Lung (tissue), 11 donors: ENCODE measurements at regions not wholly inside any gene's neighbourhood (a gene's known extent, or its start where the extent isn't known, plus 50 kb on each side); places are given as distances from the start of the nearest gene placed in this dataset.
"Not testable (repeated sequence)": the region's sequence is repeated elsewhere in the genome, so short reads cannot be mapped to it uniquely, and the experiment has no call there.

Experiments used
- ATAC-seq: fragments of 200-7000 bp; cut with Tn5 transposase; one replicate; pipeline ENCODE4 v1.9.1; 2020; ENCODE audit warnings: moderate number of reproducible peaks; ENCODE audit not compliant: insufficient read depth, low FRiP score
- DNase-seq, 3 donors: peaks; one replicate each; pipeline ENCODE4 v3.0.0-alpha.2; 2013 to 2017
- H3K27ac ChIP-seq, 2 donors: one replicate each; pipeline ENCODE4 v1.5.1; 2013; ENCODE audit warnings: mild to moderate bottlenecking in 2 of 2, moderate library complexity in 2 of 2, control low read depth in 1 of 2, inconsistent platforms in 1 of 2, low read depth in 1 of 2, low read length in 1 of 2
- H3K27me3 ChIP-seq, 3 donors: one replicate each; pipeline ENCODE4 v1.5.1; 2013; ENCODE audit warnings: low read length in 2 of 3; ENCODE audit not compliant: control insufficient read depth in 3 of 3, insufficient read depth in 3 of 3
- H3K36me3 ChIP-seq, 4 donors: one replicate each; pipeline ENCODE4 v1.5.1; 2013; ENCODE audit warnings: low read length in 4 of 4, mild to moderate bottlenecking in 1 of 4, moderate library complexity in 1 of 4; ENCODE audit not compliant: control insufficient read depth in 4 of 4, insufficient read depth in 4 of 4
- H3K4me1 ChIP-seq, 5 donors: one replicate each; pipeline ENCODE4 v1.5.1; 2013; ENCODE audit warnings: low read length in 5 of 5, mild to moderate bottlenecking in 2 of 5, moderate library complexity in 1 of 5; ENCODE audit not compliant: control insufficient read depth in 5 of 5, insufficient read depth in 5 of 5
- H3K4me3 ChIP-seq: one replicate; pipeline ENCODE4 v1.5.1; 2013; ENCODE audit warnings: mild to moderate bottlenecking, control low read depth, moderate library complexity
- H3K9ac ChIP-seq, 2 donors: one replicate each; pipeline ENCODE4 v1.5.1; 2013; ENCODE audit warnings: low read length in 2 of 2, control low read depth in 1 of 2; ENCODE audit not compliant: insufficient read depth in 1 of 2
- H3K9me3 ChIP-seq, 4 donors: one replicate each; pipeline ENCODE4 v1.5.1; 2013; ENCODE audit warnings: low read length in 3 of 4, mild to moderate bottlenecking in 1 of 4, moderate library complexity in 1 of 4; ENCODE audit not compliant: control insufficient read depth in 4 of 4, insufficient read depth in 3 of 4
- whole genome bisulfite sequencing, 2 donors: extraction: QIAGEN DNeasy Blood & Tissue Kit; methylation state at CpG; one replicate each; pipeline ENCODE4 v1.1.7; 2013; 5-methylcytosine and 5-hydroxymethylcytosine counted together
- TF ChIP-seq, protein P1 (sequence below): IDR thresholded peaks from 2 replicates; pipeline ENCODE4 v1.5.1; 2012; ENCODE audit warnings: mild to moderate bottlenecking; ENCODE audit errors: control extremely low read depth, extremely low read depth
- donor health status: control.
- donor health status: control.
- donor health status: Bipolar disorder and iron deficiency.
- donor health status: healthy.
- donor health status: DM: yes; HTN: yes; CAD: no.

DNA sequence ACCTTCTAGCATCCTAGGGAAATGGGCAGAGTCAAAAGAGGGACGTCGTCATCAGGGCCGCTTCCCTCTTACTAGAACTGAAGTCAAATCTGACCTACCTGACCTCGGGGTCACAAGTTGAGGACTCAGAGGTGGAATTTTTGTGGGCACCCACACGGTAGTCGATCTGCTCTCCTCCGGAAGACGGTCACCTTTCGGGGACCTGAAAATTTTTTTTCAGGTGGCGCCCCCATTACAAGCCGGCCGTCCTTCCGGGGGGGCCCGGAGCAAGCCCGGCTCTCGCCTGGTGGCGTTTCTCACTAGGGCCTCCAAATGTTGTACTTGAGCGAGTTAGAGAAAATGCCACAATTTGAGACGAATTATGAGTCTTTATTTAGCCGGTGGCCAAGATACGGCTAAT lies 157.5 kb upstream of the FRG2C start:
- Histone ChIP-seq H3K9ac (no peak overlapping the region), H3K36me3 (no peaks in the 10 kb centered on the region), H3K9me3 (peaks cover 0 to 4% (median 0%) of the 10 kb centered on the region in 4 donors), H3K4me1 (peaks cover 0 to 21% (median 0%) of the 10 kb centered on the region in 5 donors), H3K27me3 (no peaks in the 10 kb centered on the region), H3K27ac (no peak overlapping the region), H3K4me3 (no peak overlapping the region)
- WGBS, 2 donors: 75 to 83% methylated on average over 21 of the region's 21 CpGs
- TF ChIP-seq, protein P1, sequence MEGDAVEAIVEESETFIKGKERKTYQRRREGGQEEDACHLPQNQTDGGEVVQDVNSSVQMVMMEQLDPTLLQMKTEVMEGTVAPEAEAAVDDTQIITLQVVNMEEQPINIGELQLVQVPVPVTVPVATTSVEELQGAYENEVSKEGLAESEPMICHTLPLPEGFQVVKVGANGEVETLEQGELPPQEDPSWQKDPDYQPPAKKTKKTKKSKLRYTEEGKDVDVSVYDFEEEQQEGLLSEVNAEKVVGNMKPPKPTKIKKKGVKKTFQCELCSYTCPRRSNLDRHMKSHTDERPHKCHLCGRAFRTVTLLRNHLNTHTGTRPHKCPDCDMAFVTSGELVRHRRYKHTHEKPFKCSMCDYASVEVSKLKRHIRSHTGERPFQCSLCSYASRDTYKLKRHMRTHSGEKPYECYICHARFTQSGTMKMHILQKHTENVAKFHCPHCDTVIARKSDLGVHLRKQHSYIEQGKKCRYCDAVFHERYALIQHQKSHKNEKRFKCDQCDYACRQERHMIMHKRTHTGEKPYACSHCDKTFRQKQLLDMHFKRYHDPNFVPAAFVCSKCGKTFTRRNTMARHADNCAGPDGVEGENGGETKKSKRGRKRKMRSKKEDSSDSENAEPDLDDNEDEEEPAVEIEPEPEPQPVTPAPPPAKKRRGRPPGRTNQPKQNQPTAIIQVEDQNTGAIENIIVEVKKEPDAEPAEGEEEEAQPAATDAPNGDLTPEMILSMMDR: no peak
- DNase-seq (no peak), ATAC-seq (no peak)

DNA sequence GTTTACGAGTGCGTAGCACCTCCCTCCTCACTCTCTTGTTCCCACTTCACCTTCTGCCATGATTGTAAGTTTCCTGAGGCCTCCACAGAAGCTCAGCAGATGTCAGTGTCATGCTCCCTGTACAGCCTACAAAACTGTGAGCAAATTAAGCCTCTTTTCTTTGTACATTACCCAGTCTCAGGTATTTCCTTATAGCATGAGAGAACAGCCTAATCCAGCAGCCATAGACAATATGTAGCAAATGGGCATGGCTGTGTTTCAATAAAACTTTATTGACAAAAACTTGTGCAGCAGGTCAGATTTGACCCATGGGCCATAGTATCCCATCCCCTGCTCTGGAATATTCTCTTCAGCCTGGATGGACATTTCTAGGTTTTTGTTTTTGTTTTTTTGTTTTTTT lies 156.2 kb upstream of the FRG2C start:
- not testable (repeated sequence) for H3K27me3 ChIP-seq, H3K4me3 ChIP-seq, DNase-seq, H3K9ac ChIP-seq, H3K9me3 ChIP-seq, H3K36me3 ChIP-seq, ATAC-seq, H3K27ac ChIP-seq
- WGBS, 2 donors: 98 to 100% methylated on average over 2 of the region's 2 CpGs
- H3K4me1 ChIP-seq: peaks cover 0 to 14% (median 0%) of the 10 kb centered on the region in 5 donors

DNA sequence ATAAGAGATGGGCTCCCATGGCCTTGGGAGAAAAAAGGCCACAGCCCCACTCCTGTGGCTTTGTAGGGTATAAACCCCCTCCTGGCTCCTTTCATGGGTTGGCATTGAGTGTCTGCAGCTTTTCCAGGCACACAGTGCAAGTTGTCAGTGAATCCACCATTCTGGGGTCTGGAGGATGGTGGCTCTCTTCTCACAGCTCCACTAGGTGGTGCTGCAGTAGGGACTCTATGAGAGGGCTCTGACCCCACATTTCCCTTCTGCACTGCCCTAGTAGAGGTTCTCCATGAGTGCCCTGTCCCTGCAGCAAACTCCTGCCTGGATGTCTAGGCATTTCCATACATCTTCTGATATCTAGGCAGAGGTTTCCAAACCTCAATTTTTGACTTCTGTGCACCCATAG lies 136.5 kb upstream of the FRG2C start:
- not testable (repeated sequence) for H3K4me1 ChIP-seq, H3K27me3 ChIP-seq, DNase-seq, ATAC-seq, H3K9ac ChIP-seq, H3K27ac ChIP-seq, H3K36me3 ChIP-seq, H3K4me3 ChIP-seq
- peaks cover 0 to 10% (median 0%) of the 10 kb centered on the region in 4 donors for H3K9me3 ChIP-seq

DNA sequence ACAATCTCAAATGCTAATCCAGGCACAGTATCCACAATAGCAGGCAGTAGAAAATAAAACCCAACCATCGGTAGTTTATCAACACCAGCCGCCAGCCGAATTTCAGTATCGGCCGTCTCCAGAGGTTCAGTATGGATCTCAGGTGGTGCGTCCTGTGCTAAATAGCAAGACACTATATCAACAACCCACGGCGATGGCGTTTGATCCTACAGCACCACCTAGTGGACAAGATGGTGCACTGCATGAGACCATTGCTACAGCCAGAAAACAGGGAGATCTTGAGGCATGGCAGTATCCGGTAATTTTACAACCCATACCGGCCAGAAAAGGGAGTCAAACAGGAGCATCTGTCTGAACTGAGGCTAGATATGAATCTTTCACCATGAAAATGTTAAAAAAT lies 112.0 kb upstream of the FRG2C start:
- not testable (repeated sequence) for H3K4me3 ChIP-seq, H3K36me3 ChIP-seq, H3K27ac ChIP-seq, H3K4me1 ChIP-seq, H3K9me3 ChIP-seq, ATAC-seq, H3K27me3 ChIP-seq, H3K9ac ChIP-seq
- TF ChIP-seq, protein P1: peak; percentile 21
- DNase-seq: peak; percentile 4 to 15 (median 12)
- 46 to 47% methylated on average over 11 of the region's 11 CpGs for WGBS, 2 donors

DNA sequence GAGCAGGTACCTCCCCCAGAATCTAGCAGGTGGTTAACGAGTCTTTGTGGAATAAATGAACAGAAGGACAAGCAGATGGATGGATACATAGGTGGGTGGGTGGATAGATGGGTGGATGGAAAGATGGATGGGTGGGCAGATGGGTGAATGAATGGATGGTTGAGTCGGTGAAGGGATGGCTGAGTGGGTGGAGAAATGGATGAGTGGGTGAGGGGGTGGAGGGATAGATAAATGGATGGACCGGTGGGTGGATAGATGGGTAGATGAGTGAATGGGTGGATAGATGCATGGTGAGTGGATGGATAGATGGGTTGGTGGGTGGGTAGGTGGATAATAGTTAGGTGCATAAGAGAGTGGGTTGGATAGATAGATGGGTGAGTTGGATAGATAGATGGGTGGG lies 99.7 kb upstream of the FRG2C start:
- WGBS, 2 donors: 91 to 92% methylated on average over 3 of the region's 3 CpGs
- not testable (repeated sequence) for H3K4me3 ChIP-seq, H3K27ac ChIP-seq, ATAC-seq, H3K36me3 ChIP-seq, H3K27me3 ChIP-seq, H3K9me3 ChIP-seq, DNase-seq, H3K9ac ChIP-seq, H3K4me1 ChIP-seq

DNA sequence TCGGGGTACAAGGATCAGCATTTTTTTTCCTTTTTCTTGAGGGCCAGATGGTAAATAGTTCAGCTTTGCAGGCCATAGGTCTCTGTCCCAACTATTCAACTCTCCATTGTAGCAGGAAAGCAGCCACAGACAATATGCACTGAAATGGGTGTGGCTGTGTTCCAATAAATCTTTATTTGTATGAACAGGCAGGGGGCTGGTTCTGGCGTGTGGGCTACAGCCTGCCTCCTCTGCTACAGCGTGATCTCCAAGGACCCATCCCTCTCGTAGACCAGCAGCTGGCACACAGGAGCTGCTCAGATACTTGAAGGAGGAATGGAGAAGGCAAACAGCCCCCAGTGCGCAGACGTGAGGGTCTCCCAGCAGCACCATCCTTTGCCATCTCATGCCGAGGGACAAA lies 91.8 kb upstream of the FRG2C start:
- not testable (repeated sequence) for H3K4me3 ChIP-seq, H3K27me3 ChIP-seq, DNase-seq, H3K4me1 ChIP-seq, ATAC-seq, H3K9me3 ChIP-seq, H3K9ac ChIP-seq, H3K27ac ChIP-seq, H3K36me3 ChIP-seq
- 75 to 82% methylated on average over 7 of the region's 7 CpGs for WGBS, 2 donors

DNA sequence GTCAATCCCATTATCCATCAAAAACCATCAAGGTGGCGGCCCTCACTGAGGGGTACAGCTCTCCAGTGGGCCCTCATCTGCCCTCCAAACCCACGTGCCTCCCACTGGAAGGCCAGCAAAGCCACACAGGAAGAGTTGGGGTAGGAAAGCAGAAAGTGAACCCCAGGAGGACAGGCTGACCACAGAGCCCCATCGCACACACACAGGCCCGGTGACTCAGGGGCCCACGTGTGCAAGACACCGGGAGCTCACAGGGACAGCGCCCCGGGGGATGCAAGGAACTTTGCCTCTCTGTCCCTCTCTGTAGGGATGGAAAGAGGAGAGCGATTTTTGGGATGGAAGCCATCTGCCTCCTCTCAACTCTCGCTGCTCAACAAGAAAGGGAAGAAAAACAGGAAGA lies 85.0 kb upstream of the FRG2C start:
- not testable (repeated sequence) for H3K36me3 ChIP-seq, H3K9ac ChIP-seq, H3K9me3 ChIP-seq, H3K27me3 ChIP-seq, H3K4me1 ChIP-seq, ATAC-seq, H3K27ac ChIP-seq, H3K4me3 ChIP-seq
- DNase-seq: peak in 1 of 3 donors; percentile 1
- WGBS, 2 donors: 49 to 54% methylated on average over 8 to 10 of the region's 10 CpGs
